Body of pancreas (tissue), 4 donors: ENCODE measurements at regions not wholly inside any gene's neighbourhood (a gene's known extent, or its start where the extent isn't known, plus 50 kb on each side); places are given as distances from the start of the nearest gene placed in this dataset.

Source experiments
- ATAC-seq: fragments of 150-250 bp; one replicate; pipeline ENCODE4 v1.9.1; 2016
- DNase-seq, 4 donors: peaks; one replicate each; pipeline ENCODE4 v3.0.0-alpha.2; 2019
- H3K27ac ChIP-seq, 4 donors: fragments of 200-600 bp; sonication (generic); 1 replicate in 3 of 4; 2 replicates in 1 of 4; pipeline versions ENCODE4 v1.5.1 to v1.6.1; 2016 to 2019; ENCODE audit warnings: mild to moderate bottlenecking in 1 of 4, mixed read lengths in 1 of 4, moderate library complexity in 1 of 4
- H3K27me3 ChIP-seq, 2 donors: fragments of 200-600 bp; sonication (generic); one replicate each; pipeline ENCODE4 v1.6.0; 2016; ENCODE audit warnings: mild to moderate bottlenecking in 1 of 2
- H3K36me3 ChIP-seq, 2 donors: fragments of 200-600 bp; sonication (generic); replicated peaks in 1 of 2; 2 replicates each; pipeline ENCODE4 v1.5.1; 2016; ENCODE audit warnings: low read depth in 2 of 2; ENCODE audit not compliant: insufficient read depth in 1 of 2
- H3K4me1 ChIP-seq: fragments of 200-600 bp; sonication (generic); one replicate; pipeline ENCODE4 v1.6.0; 2016
- H3K4me3 ChIP-seq, 2 donors: fragments of 200-600 bp; sonication (generic); 1 replicate in 1 of 2; 2 replicates in 1 of 2; pipeline ENCODE4 v1.5.1; 2016 to 2019
- H3K9me3 ChIP-seq, 3 donors: fragments of 200-600 bp; sonication (generic); 1 replicate in 2 of 3; 2 replicates in 1 of 3; pipeline ENCODE4 v1.5.1; 2016
- POLR2A ChIP-seq, 3 donors: fragments of 450-650 bp; IDR thresholded peaks; one replicate each; pipeline ENCODE4 v1.6.1; 2016; ENCODE audit warnings: antibody characterized with exemption in 3 of 3, mild to moderate bottlenecking in 2 of 3
- WGBS, 2 donors: methylation state at CpG; one replicate each; pipeline ENCODE4 v1.1.5; 2017; 5-methylcytosine and 5-hydroxymethylcytosine counted together
- intact Hi-C: fragments of 100-400 bp; cut with DNase I; formaldehyde crosslinking; loops from one replicate; pipeline ENCODE4 v1.15.1; 2023
- TF ChIP-seq, protein P1 (sequence below), 7 experiments: fragments of 450-650 bp in 4 of 7; fragments of 200-600 bp in 3 of 7; sonication (generic) in 3 of 7; IDR thresholded peaks; one replicate each; pipeline ENCODE4 v1.5.1; 2016 to 2019; ENCODE audit warnings: antibody characterized with exemption in 7 of 7

- no peaks in the 10 kb centered on the region for H3K9me3 ChIP-seq
- H3K4me3 ChIP-seq: no peak overlapping the region
- H3K27me3 ChIP-seq: peaks cover 0 to 20% of the 10 kb centered on the region in 2 donors
- ATAC-seq: no peak
- whole genome bisulfite sequencing, 2 donors: 35 to 47% methylated on average over 11 of the region's 11 CpGs
- H3K4me1 ChIP-seq: peaks cover 7% of the 10 kb centered on the region
- no peak for DNase-seq
- H3K27ac ChIP-seq: no peak overlapping the region
- TF ChIP-seq, protein P1, sequence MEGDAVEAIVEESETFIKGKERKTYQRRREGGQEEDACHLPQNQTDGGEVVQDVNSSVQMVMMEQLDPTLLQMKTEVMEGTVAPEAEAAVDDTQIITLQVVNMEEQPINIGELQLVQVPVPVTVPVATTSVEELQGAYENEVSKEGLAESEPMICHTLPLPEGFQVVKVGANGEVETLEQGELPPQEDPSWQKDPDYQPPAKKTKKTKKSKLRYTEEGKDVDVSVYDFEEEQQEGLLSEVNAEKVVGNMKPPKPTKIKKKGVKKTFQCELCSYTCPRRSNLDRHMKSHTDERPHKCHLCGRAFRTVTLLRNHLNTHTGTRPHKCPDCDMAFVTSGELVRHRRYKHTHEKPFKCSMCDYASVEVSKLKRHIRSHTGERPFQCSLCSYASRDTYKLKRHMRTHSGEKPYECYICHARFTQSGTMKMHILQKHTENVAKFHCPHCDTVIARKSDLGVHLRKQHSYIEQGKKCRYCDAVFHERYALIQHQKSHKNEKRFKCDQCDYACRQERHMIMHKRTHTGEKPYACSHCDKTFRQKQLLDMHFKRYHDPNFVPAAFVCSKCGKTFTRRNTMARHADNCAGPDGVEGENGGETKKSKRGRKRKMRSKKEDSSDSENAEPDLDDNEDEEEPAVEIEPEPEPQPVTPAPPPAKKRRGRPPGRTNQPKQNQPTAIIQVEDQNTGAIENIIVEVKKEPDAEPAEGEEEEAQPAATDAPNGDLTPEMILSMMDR (IDR thresholded peaks at IDR 0.05): no peak
- no peak for TF ChIP-seq POLR2A (IDR thresholded peaks at IDR 0.05)
- H3K36me3 ChIP-seq: no peaks in the 10 kb centered on the region
- intact Hi-C loops: no loop called here
Measured at GRCh38 chr16:86289304-86289703, 221.0 kb upstream of the FOXF1 start.

GRCh38 chr16:86289907-86290306, 220.4 kb upstream of the FOXF1 start:
- Histone ChIP-seq H3K27ac (no peak overlapping the region), H3K27me3 (peaks cover 0 to 20% of the 10 kb centered on the region in 2 donors), H3K9me3 (no peaks in the 10 kb centered on the region), H3K4me3 (no peak overlapping the region), H3K4me1 (peaks cover 7% of the 10 kb centered on the region), H3K36me3 (no peaks in the 10 kb centered on the region)
- intact Hi-C loops: no loop called here
- TF ChIP-seq POLR2A (IDR thresholded peaks at IDR 0.05): no peak
- TF ChIP-seq, protein P1 (IDR thresholded peaks at IDR 0.05): no peak
- 48 to 70% methylated on average over 2 of the region's 2 CpGs for WGBS, 2 donors
- DNase-seq (no peak), ATAC-seq (no peak)

- Histone ChIP-seq H3K4me3 (no peak overlapping the region), H3K27ac (no peak overlapping the region), H3K36me3 (no peaks in the 10 kb centered on the region), H3K9me3 (no peaks in the 10 kb centered on the region), H3K27me3 (peaks cover 0 to 11% of the 10 kb centered on the region in 2 donors), H3K4me1 (peaks cover 7% of the 10 kb centered on the region)
- 62 to 65% methylated on average over 7 of the region's 7 CpGs for WGBS, 2 donors
- no peak for DNase-seq
- intact Hi-C loops: no loop called here
- no peak for ATAC-seq
- TF ChIP-seq, protein P1 (IDR thresholded peaks at IDR 0.05): no peak
- TF ChIP-seq POLR2A (IDR thresholded peaks at IDR 0.05): no peak
Measured at GRCh38 chr16:86291491-86291890, 218.8 kb upstream of the FOXF1 start.

GRCh38 chr16:86292171-86292775, 218.1 kb upstream of the FOXF1 start:
- Histone ChIP-seq H3K4me1 (peaks cover under 1% of the 10 kb centered on the region), H3K27me3 (peaks cover 0 to 9% of the 10 kb centered on the region in 2 donors), H3K27ac (no peak overlapping the region), H3K36me3 (no peaks in the 10 kb centered on the region), H3K4me3 (no peak overlapping the region), H3K9me3 (no peaks in the 10 kb centered on the region)
- TF ChIP-seq, protein P1 (IDR thresholded peaks at IDR 0.05): no peak
- no peak for ATAC-seq
- intact Hi-C loops: no loop called here
- 56 to 60% methylated on average over 16 of the region's 16 CpGs for WGBS, 2 donors
- no peak for DNase-seq

- Histone ChIP-seq H3K27me3 (peaks cover 0 to 9% of the 10 kb centered on the region in 2 donors), H3K4me3 (no peak overlapping the region), H3K9me3 (no peaks in the 10 kb centered on the region), H3K36me3 (no peaks in the 10 kb centered on the region), H3K27ac (no peak overlapping the region), H3K4me1 (peaks cover 3% of the 10 kb centered on the region)
- ATAC-seq (no peak), DNase-seq (no peak)
- TF ChIP-seq, protein P1 (IDR thresholded peaks at IDR 0.05): no peak
- TF ChIP-seq POLR2A (IDR thresholded peaks at IDR 0.05): no peak
- intact Hi-C loops: no loop called here
- 81% methylated on average over 8 of the region's 8 CpGs for WGBS, 2 donors
Measured at GRCh38 chr16:86292942-86293341, 217.4 kb upstream of the FOXF1 start.
